CD4-positive, alpha-beta T cell (primary cell): ENCODE measurements at regions not wholly inside any gene's neighbourhood (a gene's known extent, or its start where the extent isn't known, plus 50 kb on each side); places are given as distances from the start of the nearest gene placed in this dataset.

Experiments
- ATAC-seq: fragments of 200-7000 bp; cut with Tn5 transposase; one replicate; pipeline ENCODE4 v1.10.0; 2022; ENCODE audit warnings: mild to moderate bottlenecking; ENCODE audit not compliant: poor library complexity
- CTCF ChIA-PET: fragments of 350-600 bp; sonication (Branson Sonifier 250); formaldehyde crosslinking; loops from one replicate; lab custom pipeline; 2021; ENCODE audit warnings: antibody characterized with exemption, inconsistent platforms; lab: Charles Lee
- POLR2A ChIA-PET: fragments of 350-600 bp; sonication (Branson Sonifier 250); formaldehyde crosslinking; loops from one replicate; lab custom pipeline; 2021; ENCODE audit warnings: antibody characterized with exemption, inconsistent platforms; lab: Charles Lee
- DNase-seq, 14 experiments: peaks; one replicate each; pipeline ENCODE4 v3.0.0-alpha.2; 2013 to 2020; ENCODE audit warnings: mixed read lengths in 2 of 14
- H3K27ac ChIP-seq, 2 donors: one replicate each; pipeline versions ENCODE4 v1.5.1 to v1.7.0; 2013; ENCODE audit warnings: low read length in 2 of 2, low read depth in 1 of 2, mild to moderate bottlenecking in 1 of 2
- H3K27me3 ChIP-seq, 2 experiments: 1 replicate in 1 of 2; 2 replicates in 1 of 2; pipeline versions ENCODE4 v1.6.1 to v1.7.0; 2013; ENCODE audit warnings: low read length in 2 of 2, control low read depth in 1 of 2, mild to moderate bottlenecking in 1 of 2, moderate library complexity in 1 of 2; ENCODE audit not compliant: insufficient read depth in 2 of 2, control insufficient read depth in 1 of 2
- H3K36me3 ChIP-seq: one replicate; pipeline ENCODE4 v1.6.1; 2013; ENCODE audit warnings: low read length, control low read depth; ENCODE audit not compliant: insufficient read depth
- H3K4me1 ChIP-seq: one replicate; pipeline ENCODE4 v1.6.1; 2013; ENCODE audit warnings: low read length, control low read depth; ENCODE audit not compliant: insufficient read depth
- H3K4me3 ChIP-seq: one replicate; pipeline ENCODE4 v1.5.1; 2013; ENCODE audit warnings: mild to moderate bottlenecking, low read length, moderate library complexity
- H3K9me3 ChIP-seq, 2 experiments: 1 replicate in 1 of 2; 2 replicates in 1 of 2; pipeline versions ENCODE4 v1.6.1 to v1.7.0; 2013; ENCODE audit warnings: low read length in 2 of 2, mild to moderate bottlenecking in 2 of 2, control low read depth in 1 of 2, moderate library complexity in 1 of 2; ENCODE audit not compliant: control insufficient read depth in 1 of 2, insufficient read depth in 1 of 2
- H3K27ac Mint-ChIP-seq: one replicate; pipeline ENCODE4 v1.8.0; 2020; ENCODE audit warnings: mixed read lengths
- H3K27me3 Mint-ChIP-seq: one replicate; pipeline ENCODE4 v1.8.0; 2021; ENCODE audit warnings: mixed read lengths
- H3K36me3 Mint-ChIP-seq: one replicate; pipeline ENCODE4 v1.8.0; 2021; ENCODE audit warnings: low read depth, mixed read lengths
- H3K4me1 Mint-ChIP-seq: one replicate; pipeline ENCODE4 v1.8.0; 2021; ENCODE audit warnings: low read depth, mixed read lengths
- H3K4me3 Mint-ChIP-seq: one replicate; pipeline ENCODE4 v1.8.0; 2020; ENCODE audit warnings: mild to moderate bottlenecking, mixed read lengths
- H3K9me3 Mint-ChIP-seq: one replicate; pipeline ENCODE4 v1.8.0; 2020; ENCODE audit warnings: mixed read lengths
- intact Hi-C, 2 experiments: fragments of 100-400 bp; cut with DNase I in 1 of 2; cut with micrococcal nuclease in 1 of 2; formaldehyde crosslinking; loops; one replicate each; pipeline versions ENCODE4 v1.15.1 to v1.9.0; 2023 to 2025; cut with DNase I, micrococcal nuclease
- TF ChIP-seq, protein P1 (sequence below): fragments of 200-600 bp; IDR thresholded peaks from one replicate; pipeline ENCODE4 v1.8.0; 2022; ENCODE audit warnings: antibody characterized with exemption, mild to moderate bottlenecking

DNA sequence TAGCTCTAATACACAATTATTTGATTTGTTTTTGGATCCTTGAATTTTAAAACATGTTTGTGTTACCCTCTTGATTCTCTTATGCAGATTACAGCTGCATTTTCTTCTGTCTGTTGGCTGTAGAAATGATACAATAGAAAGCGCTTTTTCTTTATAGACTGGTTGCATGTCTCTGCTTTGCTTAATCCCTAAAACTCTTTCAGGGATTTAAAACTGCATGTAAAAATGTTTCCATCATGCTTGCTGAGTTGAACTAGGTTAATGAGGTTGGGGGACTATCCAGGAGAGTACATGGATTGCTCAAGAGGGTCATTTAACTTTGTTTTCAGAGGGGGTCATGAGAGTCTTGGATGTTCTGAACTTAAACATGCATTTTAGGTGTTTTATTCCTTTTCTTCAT is 166.4 kb upstream of the IFNG-AS1 start:
- CTCF ChIA-PET: no interaction called here
- intact Hi-C loops: no loop called here
- H3K4me1 ChIP-seq: peaks cover 3% of the 10 kb centered on the region
- H3K27me3 ChIP-seq: no peaks in the 10 kb centered on the region
- H3K4me3 ChIP-seq: no peak overlapping the region
- POLR2A ChIA-PET: no interaction called here
- no peaks in the 10 kb centered on the region for H3K9me3 ChIP-seq
- H3K27ac ChIP-seq: no peak overlapping the region
- H3K36me3 Mint-ChIP-seq: no peaks in the 10 kb centered on the region
- no peak overlapping the region for H3K27ac Mint-ChIP-seq
- H3K9me3 Mint-ChIP-seq: no peaks in the 10 kb centered on the region
- TF ChIP-seq, protein P1, sequence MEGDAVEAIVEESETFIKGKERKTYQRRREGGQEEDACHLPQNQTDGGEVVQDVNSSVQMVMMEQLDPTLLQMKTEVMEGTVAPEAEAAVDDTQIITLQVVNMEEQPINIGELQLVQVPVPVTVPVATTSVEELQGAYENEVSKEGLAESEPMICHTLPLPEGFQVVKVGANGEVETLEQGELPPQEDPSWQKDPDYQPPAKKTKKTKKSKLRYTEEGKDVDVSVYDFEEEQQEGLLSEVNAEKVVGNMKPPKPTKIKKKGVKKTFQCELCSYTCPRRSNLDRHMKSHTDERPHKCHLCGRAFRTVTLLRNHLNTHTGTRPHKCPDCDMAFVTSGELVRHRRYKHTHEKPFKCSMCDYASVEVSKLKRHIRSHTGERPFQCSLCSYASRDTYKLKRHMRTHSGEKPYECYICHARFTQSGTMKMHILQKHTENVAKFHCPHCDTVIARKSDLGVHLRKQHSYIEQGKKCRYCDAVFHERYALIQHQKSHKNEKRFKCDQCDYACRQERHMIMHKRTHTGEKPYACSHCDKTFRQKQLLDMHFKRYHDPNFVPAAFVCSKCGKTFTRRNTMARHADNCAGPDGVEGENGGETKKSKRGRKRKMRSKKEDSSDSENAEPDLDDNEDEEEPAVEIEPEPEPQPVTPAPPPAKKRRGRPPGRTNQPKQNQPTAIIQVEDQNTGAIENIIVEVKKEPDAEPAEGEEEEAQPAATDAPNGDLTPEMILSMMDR: no peak
- H3K4me3 Mint-ChIP-seq: no peak overlapping the region
- DNase-seq (no peak), ATAC-seq (no peak)
- peaks cover 4% of the 10 kb centered on the region for H3K4me1 Mint-ChIP-seq
- no peaks in the 10 kb centered on the region for H3K27me3 Mint-ChIP-seq
- no peaks in the 10 kb centered on the region for H3K36me3 ChIP-seq

DNA sequence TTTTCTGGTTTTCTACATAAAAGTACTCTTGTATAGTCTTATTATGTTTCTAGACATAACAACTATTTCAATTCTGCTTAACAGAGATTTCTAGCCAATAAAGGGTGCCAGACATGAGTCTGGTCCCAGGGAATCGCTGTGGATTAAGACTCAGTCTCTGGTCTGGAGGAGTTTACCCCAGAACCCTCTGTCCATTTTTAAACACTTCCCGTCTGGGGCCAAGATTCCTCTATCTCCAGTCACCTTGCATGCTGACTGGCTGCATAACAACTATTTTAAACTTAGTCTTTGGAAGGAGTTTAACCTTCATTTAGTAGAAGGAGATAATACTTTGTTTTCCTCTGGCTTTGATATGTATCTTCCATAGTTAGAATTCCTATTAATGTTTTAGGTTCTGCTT is 163.1 kb upstream of the IFNG-AS1 start:
- POLR2A ChIA-PET: no interaction called here
- CTCF ChIA-PET: no interaction called here

DNA sequence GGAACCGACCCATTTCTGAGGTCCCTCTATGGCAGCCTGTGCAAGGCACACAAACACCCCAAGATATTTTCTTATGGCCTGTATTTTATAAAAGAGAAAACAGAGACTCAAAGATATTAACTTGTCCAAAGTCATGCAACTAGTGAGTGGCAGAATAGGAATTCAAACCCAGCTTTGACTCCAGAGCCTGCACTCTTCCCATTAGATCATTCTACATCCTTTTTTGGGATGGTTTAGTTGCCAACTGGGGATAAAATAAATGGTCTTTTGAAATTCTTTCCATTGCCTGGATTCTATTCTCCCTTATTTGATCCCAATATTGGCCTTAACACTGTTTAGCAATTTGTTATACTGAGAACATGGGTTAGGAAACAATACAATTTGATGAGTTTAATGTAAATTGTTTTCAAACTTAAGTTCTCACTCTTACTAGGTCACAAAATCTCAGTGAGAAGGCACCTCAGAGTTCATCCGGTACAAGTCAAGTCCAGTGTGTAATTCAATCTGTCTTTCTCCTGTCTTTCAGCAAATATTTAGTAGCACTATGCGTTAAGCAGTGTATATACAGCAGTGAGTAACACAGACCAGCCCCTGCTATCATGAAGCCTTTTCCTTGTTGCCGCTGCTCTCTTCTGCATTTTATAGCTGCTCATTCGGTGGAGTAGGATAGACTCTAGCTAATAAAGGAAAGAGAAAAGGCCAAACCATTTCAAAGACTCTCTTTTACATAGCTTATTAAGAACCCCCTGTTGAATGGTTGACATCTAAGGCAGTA is 162.1 kb upstream of the IFNG-AS1 start:
- TF ChIP-seq, protein P1: no peak
- POLR2A ChIA-PET: no interaction called here
- no peak overlapping the region for H3K4me3 Mint-ChIP-seq
- ATAC-seq (no peak), DNase-seq (no peak)
- H3K4me3 ChIP-seq: no peak overlapping the region
- CTCF ChIA-PET: no interaction called here
- no peaks in the 10 kb centered on the region for H3K9me3 Mint-ChIP-seq
- H3K36me3 ChIP-seq: no peaks in the 10 kb centered on the region
- peaks cover 10% of the 10 kb centered on the region for H3K4me1 ChIP-seq
- H3K27ac Mint-ChIP-seq: no peak overlapping the region
- no peak overlapping the region for H3K27ac ChIP-seq
- H3K4me1 Mint-ChIP-seq: peaks cover 14% of the 10 kb centered on the region
- intact Hi-C loops: no loop called here
- no peaks in the 10 kb centered on the region for H3K9me3 ChIP-seq
- H3K36me3 Mint-ChIP-seq: no peaks in the 10 kb centered on the region
- H3K27me3 Mint-ChIP-seq: no peaks in the 10 kb centered on the region
- no peaks in the 10 kb centered on the region for H3K27me3 ChIP-seq

More for the DNA sequence above, 163.1 kb upstream of the IFNG-AS1 start:
- no peak overlapping the region for H3K27ac ChIP-seq
- Mint-ChIP-seq H3K27me3 (no peaks in the 10 kb centered on the region), H3K9me3 (no peaks in the 10 kb centered on the region), H3K4me3 (no peak overlapping the region), H3K27ac (no peak overlapping the region), H3K4me1 (peaks cover 14% of the 10 kb centered on the region), H3K36me3 (no peaks in the 10 kb centered on the region)
- ATAC-seq (no peak), DNase-seq (no peak)
- H3K4me1 ChIP-seq: peaks cover 10% of the 10 kb centered on the region
- intact Hi-C loops: no loop called here
- H3K4me3 ChIP-seq: no peak overlapping the region
- TF ChIP-seq, protein P1: no peak
- no peaks in the 10 kb centered on the region for H3K36me3 ChIP-seq
- no peaks in the 10 kb centered on the region for H3K27me3 ChIP-seq
- H3K9me3 ChIP-seq: no peaks in the 10 kb centered on the region
